ENCODE measurements at regions not wholly inside any gene's neighbourhood (a gene's known extent, or its start where the extent isn't known, plus 50 kb on each side); places are given as distances from the start of the nearest gene placed in this dataset.
"Not testable (repeated sequence)": the region's sequence is repeated elsewhere in the genome, so short reads cannot be mapped to it uniquely, and the experiment has no call there.

DNA sequence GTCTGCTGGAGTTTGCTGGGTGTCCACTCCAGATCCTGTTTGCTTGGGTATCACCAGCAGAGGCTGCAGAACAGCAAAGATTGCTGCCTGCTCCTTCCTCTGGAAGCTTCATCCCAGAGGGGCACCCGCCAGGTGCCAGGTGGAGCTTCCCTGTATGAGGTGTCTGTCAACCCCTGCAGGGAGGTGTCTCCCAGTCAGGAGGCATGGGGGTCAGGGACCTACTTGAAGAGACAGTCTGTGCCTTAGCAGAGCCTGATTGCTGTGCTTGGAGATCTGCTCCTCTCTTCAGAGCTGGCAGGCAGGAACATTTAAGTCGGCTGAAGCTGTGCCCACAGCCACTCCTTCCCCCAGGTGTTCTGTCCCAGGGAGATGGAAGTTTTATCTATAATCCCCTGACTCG, 376.8 kb upstream of the POU1F1 start:
- TF ChIP-seq, protein P1, sequence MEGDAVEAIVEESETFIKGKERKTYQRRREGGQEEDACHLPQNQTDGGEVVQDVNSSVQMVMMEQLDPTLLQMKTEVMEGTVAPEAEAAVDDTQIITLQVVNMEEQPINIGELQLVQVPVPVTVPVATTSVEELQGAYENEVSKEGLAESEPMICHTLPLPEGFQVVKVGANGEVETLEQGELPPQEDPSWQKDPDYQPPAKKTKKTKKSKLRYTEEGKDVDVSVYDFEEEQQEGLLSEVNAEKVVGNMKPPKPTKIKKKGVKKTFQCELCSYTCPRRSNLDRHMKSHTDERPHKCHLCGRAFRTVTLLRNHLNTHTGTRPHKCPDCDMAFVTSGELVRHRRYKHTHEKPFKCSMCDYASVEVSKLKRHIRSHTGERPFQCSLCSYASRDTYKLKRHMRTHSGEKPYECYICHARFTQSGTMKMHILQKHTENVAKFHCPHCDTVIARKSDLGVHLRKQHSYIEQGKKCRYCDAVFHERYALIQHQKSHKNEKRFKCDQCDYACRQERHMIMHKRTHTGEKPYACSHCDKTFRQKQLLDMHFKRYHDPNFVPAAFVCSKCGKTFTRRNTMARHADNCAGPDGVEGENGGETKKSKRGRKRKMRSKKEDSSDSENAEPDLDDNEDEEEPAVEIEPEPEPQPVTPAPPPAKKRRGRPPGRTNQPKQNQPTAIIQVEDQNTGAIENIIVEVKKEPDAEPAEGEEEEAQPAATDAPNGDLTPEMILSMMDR (IDR thresholded peaks at IDR 0.05; ENCODE audit: poor library complexity, severe bottlenecking), result not testable (repeated sequence)
- TF ChIP-seq MXI1 (conservative IDR thresholded peaks at IDR 0.05; ENCODE audit: poor library complexity, severe bottlenecking); POLR2AphosphoS5 (IDR thresholded peaks at IDR 0.05); RAD21 (conservative IDR thresholded peaks at IDR 0.05); SMC3 (conservative IDR thresholded peaks at IDR 0.05; ENCODE audit: poor library complexity); EP300 (conservative IDR thresholded peaks at IDR 0.05; ENCODE audit: poor library complexity, severe bottlenecking); TAF1 (IDR thresholded peaks at IDR 0.05; ENCODE audit: low read depth); EZH2 (IDR thresholded peaks at IDR 0.05; ENCODE audit: borderline replicate concordance, insufficient read depth, low read length, poor library complexity, severe bottlenecking): not testable (repeated sequence)

Data from neural cell (in vitro differentiated cells).